Gastrocnemius medialis (tissue), 4 donors: ENCODE measurements at regions not wholly inside any gene's neighbourhood (a gene's known extent, or its start where the extent isn't known, plus 50 kb on each side); places are given as distances from the start of the nearest gene placed in this dataset.

Source experiments
- ATAC-seq, 2 donors: fragments of 150-250 bp; one replicate each; pipeline ENCODE4 v1.9.1; 2016
- DNase-seq, 2 donors: peaks; one replicate each; pipeline ENCODE4 v3.0.0-alpha.2; 2019
- H3K27ac ChIP-seq, 4 donors: fragments of 200-600 bp; sonication (generic); 1 replicate in 1 of 4; 2 replicates in 3 of 4; pipeline ENCODE4 v1.5.1; 2016 to 2018; ENCODE audit warnings: mild to moderate bottlenecking in 2 of 4, moderate library complexity in 1 of 4
- H3K27me3 ChIP-seq, 3 donors: fragments of 200-600 bp; sonication (generic) in 2 of 3; 1 replicate in 1 of 3; 2 replicates in 2 of 3; pipeline versions ENCODE4 v1.5.1 to v1.6.0; 2016 to 2019; ENCODE audit warnings: mild to moderate bottlenecking in 1 of 3, moderate library complexity in 1 of 3
- H3K36me3 ChIP-seq, 2 donors: fragments of 200-600 bp; sonication (generic) in 1 of 2; one replicate each; pipeline ENCODE4 v1.5.1; 2017 to 2018
- H3K4me1 ChIP-seq, 2 donors: fragments of 200-600 bp; sonication (generic) in 1 of 2; one replicate each; pipeline ENCODE4 v1.5.1; 2016 to 2017; ENCODE audit warnings: mild to moderate bottlenecking in 2 of 2
- H3K4me3 ChIP-seq, 4 donors: fragments of 200-600 bp; sonication (generic) in 3 of 4; 1 replicate in 1 of 4; 2 replicates in 3 of 4; pipeline ENCODE4 v1.5.1; 2016 to 2019; ENCODE audit warnings: mild to moderate bottlenecking in 2 of 4
- H3K9me3 ChIP-seq, 3 donors: fragments of 200-600 bp; sonication (generic) in 2 of 3; 1 replicate in 1 of 3; 2 replicates in 2 of 3; pipeline ENCODE4 v1.5.1; 2016 to 2019
- POLR2A ChIP-seq, 2 donors: fragments of 450-650 bp; IDR thresholded peaks; one replicate each; pipeline ENCODE4 v1.6.1; 2017; ENCODE audit warnings: antibody characterized with exemption in 2 of 2, mild to moderate bottlenecking in 2 of 2, moderate library complexity in 2 of 2
- in situ Hi-C, 4 donors: fragments of 200-750 bp; cut with MboI; loops; one replicate each; pipeline versions ENCODE4 v1.15.0 to v1.8.0; 2017; ENCODE audit warnings: low sequenced_read_pairs in 4 of 4
- intact Hi-C: fragments of 100-400 bp; cut with DNase I; formaldehyde crosslinking; loops from one replicate; pipeline ENCODE4 v1.15.1; 2023; ENCODE audit warnings: low total_unique reads
- TF ChIP-seq, protein P1 (sequence below), 5 experiments: fragments of 450-650 bp in 3 of 5; fragments of 200-600 bp in 2 of 5; sonication (generic) in 2 of 5; IDR thresholded peaks in 4 of 5; conservative IDR thresholded peaks in 1 of 5; 1 replicate in 4 of 5; 2 replicates in 1 of 5; pipeline ENCODE4 v1.5.1; 2016 to 2019; ENCODE audit warnings: antibody characterized with exemption in 5 of 5, mild to moderate bottlenecking in 3 of 5, moderate library complexity in 3 of 5

DNA sequence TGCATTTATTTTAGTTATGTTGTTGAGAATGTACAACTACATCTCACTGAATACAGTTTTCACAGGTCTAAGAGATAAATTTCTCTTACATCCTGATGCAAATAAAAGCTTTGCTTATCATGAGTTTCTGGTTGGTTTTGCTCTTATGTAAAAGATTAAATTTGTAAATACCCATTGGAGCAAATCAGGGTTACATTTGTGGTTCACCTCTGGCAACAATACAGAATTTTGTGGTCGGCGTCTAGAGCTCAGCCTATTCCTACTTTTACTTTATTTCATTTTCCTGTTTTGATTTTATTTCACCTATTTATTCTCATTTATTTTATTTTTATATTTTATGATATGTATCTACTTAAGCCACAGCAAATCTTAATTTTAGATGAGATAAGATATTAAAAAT lies 271.9 kb upstream of the MARCKS start:
- H3K4me3 ChIP-seq: no peak overlapping the region
- H3K4me1 ChIP-seq: no peaks in the 10 kb centered on the region
- TF ChIP-seq POLR2A (IDR thresholded peaks at IDR 0.05): no peak
- TF ChIP-seq, protein P1, sequence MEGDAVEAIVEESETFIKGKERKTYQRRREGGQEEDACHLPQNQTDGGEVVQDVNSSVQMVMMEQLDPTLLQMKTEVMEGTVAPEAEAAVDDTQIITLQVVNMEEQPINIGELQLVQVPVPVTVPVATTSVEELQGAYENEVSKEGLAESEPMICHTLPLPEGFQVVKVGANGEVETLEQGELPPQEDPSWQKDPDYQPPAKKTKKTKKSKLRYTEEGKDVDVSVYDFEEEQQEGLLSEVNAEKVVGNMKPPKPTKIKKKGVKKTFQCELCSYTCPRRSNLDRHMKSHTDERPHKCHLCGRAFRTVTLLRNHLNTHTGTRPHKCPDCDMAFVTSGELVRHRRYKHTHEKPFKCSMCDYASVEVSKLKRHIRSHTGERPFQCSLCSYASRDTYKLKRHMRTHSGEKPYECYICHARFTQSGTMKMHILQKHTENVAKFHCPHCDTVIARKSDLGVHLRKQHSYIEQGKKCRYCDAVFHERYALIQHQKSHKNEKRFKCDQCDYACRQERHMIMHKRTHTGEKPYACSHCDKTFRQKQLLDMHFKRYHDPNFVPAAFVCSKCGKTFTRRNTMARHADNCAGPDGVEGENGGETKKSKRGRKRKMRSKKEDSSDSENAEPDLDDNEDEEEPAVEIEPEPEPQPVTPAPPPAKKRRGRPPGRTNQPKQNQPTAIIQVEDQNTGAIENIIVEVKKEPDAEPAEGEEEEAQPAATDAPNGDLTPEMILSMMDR (IDR thresholded peaks at IDR 0.05 in 4 of 5, conservative IDR thresholded peaks at IDR 0.05 in 1 of 5): no peak
- in situ Hi-C loops: no loop called here
- intact Hi-C loops: no loop called here
- no peaks in the 10 kb centered on the region for H3K9me3 ChIP-seq
- H3K36me3 ChIP-seq: no peaks in the 10 kb centered on the region
- DNase-seq (no peak), ATAC-seq (no peak)
- H3K27ac ChIP-seq: no peak overlapping the region
- no peaks in the 10 kb centered on the region for H3K27me3 ChIP-seq

DNA sequence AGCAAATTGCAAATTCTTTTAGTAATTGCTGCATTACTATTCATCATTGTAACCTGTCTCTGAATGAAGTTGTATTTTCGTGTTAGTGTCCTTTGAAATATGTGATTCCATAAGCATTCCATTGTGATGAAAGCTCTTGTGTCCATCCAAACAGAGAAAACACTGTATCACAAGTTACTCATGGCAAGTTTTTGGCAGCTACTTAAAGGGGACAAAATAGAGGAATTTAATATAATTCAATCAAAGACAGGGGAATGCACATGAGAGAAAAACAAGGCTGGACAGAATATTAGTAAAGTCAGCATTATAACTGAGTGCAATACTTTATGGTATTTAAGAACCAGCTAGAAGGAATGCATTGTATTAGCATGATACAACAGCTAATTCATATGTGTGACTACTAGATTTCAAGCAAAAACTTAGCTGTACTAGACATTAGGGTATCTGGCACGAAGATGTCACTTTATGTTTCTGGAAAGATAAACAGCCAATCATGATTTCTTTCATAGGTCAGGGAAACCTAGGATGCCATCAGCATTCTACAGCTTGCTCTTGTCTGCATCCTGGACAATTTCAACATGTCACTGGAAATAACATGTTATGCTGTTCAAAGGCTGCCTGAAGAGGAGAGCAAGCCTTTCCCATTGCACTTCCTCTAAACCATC lies 270.6 kb upstream of the MARCKS start:
- intact Hi-C loops (no loop called here), in situ Hi-C loops (no loop called here)
- no peak overlapping the region for H3K27ac ChIP-seq
- H3K4me3 ChIP-seq: no peak overlapping the region
- TF ChIP-seq, protein P1 (IDR thresholded peaks at IDR 0.05 in 4 of 5, conservative IDR thresholded peaks at IDR 0.05 in 1 of 5): no peak
- no peak for TF ChIP-seq POLR2A (IDR thresholded peaks at IDR 0.05)
- H3K36me3 ChIP-seq: no peaks in the 10 kb centered on the region
- no peaks in the 10 kb centered on the region for H3K4me1 ChIP-seq
- H3K27me3 ChIP-seq: no peaks in the 10 kb centered on the region
- no peaks in the 10 kb centered on the region for H3K9me3 ChIP-seq
- ATAC-seq (no peak), DNase-seq (no peak)

DNA sequence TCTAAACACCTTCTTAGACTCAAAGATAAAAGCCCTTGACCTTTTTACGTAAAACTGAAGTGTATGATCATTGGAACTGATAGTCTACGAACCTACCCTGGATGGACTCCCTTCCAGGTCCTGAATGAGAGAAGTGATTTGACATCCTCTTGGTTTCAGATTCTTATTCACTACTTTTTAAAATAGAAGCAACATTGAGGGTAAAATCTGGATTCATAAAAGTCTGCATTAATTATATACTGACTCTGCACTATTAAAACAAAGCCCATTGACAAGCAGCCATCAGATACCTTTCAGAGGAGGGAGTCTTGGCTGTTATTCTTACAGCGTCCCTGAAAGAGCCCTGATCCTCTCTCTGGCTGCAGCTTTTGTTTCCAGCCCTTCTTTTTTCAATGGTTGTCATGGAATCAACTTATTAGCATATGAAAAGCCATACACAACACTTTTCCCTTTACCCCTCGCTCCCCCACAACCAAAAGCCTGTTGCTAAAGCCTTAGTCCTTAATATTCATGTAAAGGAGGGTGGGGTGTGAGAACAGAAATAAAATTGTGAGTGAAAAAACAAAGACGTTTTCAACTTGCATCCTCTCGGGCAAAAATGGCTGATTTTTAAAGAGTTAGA lies 270.0 kb upstream of the MARCKS start:
- Histone ChIP-seq H3K27me3 (no peaks in the 10 kb centered on the region), H3K36me3 (no peaks in the 10 kb centered on the region), H3K4me3 (no peak overlapping the region), H3K4me1 (peaks cover 3 to 4% of the 10 kb centered on the region in 2 donors), H3K9me3 (no peaks in the 10 kb centered on the region), H3K27ac (no peak overlapping the region)
- ATAC-seq (no peak), DNase-seq (no peak)
- no peak for TF ChIP-seq POLR2A (IDR thresholded peaks at IDR 0.05)
- TF ChIP-seq, protein P1 (IDR thresholded peaks at IDR 0.05 in 4 of 5, conservative IDR thresholded peaks at IDR 0.05 in 1 of 5): no peak
- intact Hi-C loops (no loop called here), in situ Hi-C loops (no loop called here)

DNA sequence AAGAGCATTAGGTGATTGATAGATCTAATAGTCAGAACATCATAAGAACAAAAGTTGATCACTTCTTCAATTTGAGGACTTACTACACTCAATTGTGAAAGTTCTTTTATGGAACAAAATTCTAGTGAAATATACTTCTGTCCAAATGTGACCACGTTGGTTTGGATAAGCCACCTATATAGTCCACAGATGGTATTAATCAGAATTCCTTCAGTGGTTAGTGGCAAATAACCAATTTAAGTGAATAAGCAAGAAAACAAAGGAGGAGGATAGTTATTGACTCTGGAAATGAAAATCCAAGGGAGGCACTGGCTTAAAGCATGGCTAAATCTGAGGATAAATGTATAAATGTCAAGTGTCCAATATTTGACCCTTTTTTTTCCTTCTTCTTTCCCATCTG lies 268.5 kb upstream of the MARCKS start:
- Histone ChIP-seq H3K27me3 (no peaks in the 10 kb centered on the region), H3K36me3 (no peaks in the 10 kb centered on the region), H3K4me1 (peaks cover 6 to 7% of the 10 kb centered on the region in 2 donors), H3K27ac (no peak overlapping the region), H3K4me3 (no peak overlapping the region), H3K9me3 (no peaks in the 10 kb centered on the region)
- intact Hi-C loops (no loop called here), in situ Hi-C loops (no loop called here)
- TF ChIP-seq, protein P1 (IDR thresholded peaks at IDR 0.05 in 4 of 5, conservative IDR thresholded peaks at IDR 0.05 in 1 of 5): no peak
- TF ChIP-seq POLR2A (IDR thresholded peaks at IDR 0.05): no peak
- no peak for ATAC-seq
- DNase-seq: no peak
